Prostate gland (tissue), 2 donors: ENCODE measurements at regions not wholly inside any gene's neighbourhood (a gene's known extent, or its start where the extent isn't known, plus 50 kb on each side); places are given as distances from the start of the nearest gene placed in this dataset.
"Not testable (repeated sequence)": the region's sequence is repeated elsewhere in the genome, so short reads cannot be mapped to it uniquely, and the experiment has no call there.

ENCODE experiments used
- DNase-seq: peaks from one replicate; pipeline ENCODE4 v3.0.0-alpha.2; 2019; ENCODE audit warnings: low spot score
- H3K27ac ChIP-seq, 2 donors: fragments of 200-600 bp; sonication (generic); 2 replicates each; pipeline ENCODE4 v1.5.1; 2017 to 2019
- H3K27me3 ChIP-seq: fragments of 200-600 bp; sonication (generic); replicated peaks from 2 replicates; pipeline ENCODE4 v1.5.1; 2019; ENCODE audit not compliant: insufficient read depth
- H3K36me3 ChIP-seq, 2 donors: fragments of 200-600 bp; sonication (generic); 1 replicate in 1 of 2; 2 replicates in 1 of 2; pipeline versions ENCODE4 v1.5.1 to v1.8.1; 2017 to 2019
- H3K4me1 ChIP-seq: fragments of 200-600 bp; sonication (generic); replicated peaks from 2 replicates; pipeline ENCODE4 v1.5.1; 2019
- H3K4me3 ChIP-seq, 2 donors: fragments of 200-600 bp; sonication (generic); 2 replicates each; pipeline ENCODE4 v1.5.1; 2017 to 2019
- H3K9me3 ChIP-seq: fragments of 200-600 bp; sonication (generic); 2 replicates; pipeline ENCODE4 v1.5.1; 2017
- CTCF ChIP-seq, 4 experiments: fragments of 200-600 bp in 2 of 4; fragments of 450-650 bp in 2 of 4; sonication (generic) in 2 of 4; IDR thresholded peaks; 1 replicate in 3 of 4; 2 replicates in 1 of 4; pipeline ENCODE4 v1.5.1; 2016 to 2019; ENCODE audit warnings: antibody characterized with exemption in 4 of 4, mild to moderate bottlenecking in 2 of 4, moderate library complexity in 2 of 4
- POLR2A ChIP-seq: fragments of 450-650 bp; IDR thresholded peaks from one replicate; pipeline ENCODE4 v1.6.1; 2016; ENCODE audit warnings: antibody characterized with exemption, mild to moderate bottlenecking
- POLR2AphosphoS5 ChIP-seq: sonication (generic); formaldehyde crosslinking; IDR thresholded peaks from one replicate; pipeline ENCODE4 v1.6.1; 2017; ENCODE audit warnings: antibody characterized with exemption
- WGBS: methylation state at CpG from one replicate; pipeline ENCODE4 v1.1.5; 2018; 5-methylcytosine and 5-hydroxymethylcytosine counted together
- intact Hi-C: fragments of 100-400 bp; cut with DNase I; formaldehyde crosslinking; loops from one replicate; pipeline ENCODE4 v1.14.2; 2022

DNA sequence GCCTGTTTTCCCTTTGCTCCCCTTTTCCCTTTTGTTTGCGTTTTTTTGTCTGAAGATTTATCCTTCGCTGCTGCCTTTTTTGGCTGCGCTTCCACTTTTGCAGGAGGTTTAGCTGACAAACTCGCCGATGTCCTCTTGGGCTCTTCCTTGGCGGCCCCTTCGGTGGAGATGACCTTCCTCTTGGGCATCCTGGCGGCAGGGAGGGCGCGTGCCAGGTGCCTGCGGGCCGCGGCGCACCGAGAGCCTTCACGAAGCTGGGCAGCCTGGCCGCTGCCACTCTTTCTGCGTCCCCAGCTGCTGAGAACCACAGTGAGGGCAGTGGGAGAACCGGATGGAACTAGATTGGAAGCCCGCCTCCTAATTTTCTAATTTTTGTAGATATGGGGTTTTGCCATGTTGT, 197.1 kb upstream of the C2CD4B start:
- no peaks in the 10 kb centered on the region for H3K9me3 ChIP-seq
- no peak overlapping the region for H3K4me3 ChIP-seq
- TF ChIP-seq POLR2A = no peak
- TF ChIP-seq CTCF (IDR thresholded peaks at IDR 0.05) = no peak
- no peak for TF ChIP-seq POLR2AphosphoS5
- H3K4me1 ChIP-seq = no peaks in the 10 kb centered on the region
- H3K27ac ChIP-seq = no peak overlapping the region
- 90% methylated on average over 20 of the region's 20 CpGs for WGBS
- H3K27me3 ChIP-seq = no peaks in the 10 kb centered on the region
- H3K36me3 ChIP-seq = no peaks in the 10 kb centered on the region
- DNase-seq = no peak
- intact Hi-C loops = no loop called here

DNA sequence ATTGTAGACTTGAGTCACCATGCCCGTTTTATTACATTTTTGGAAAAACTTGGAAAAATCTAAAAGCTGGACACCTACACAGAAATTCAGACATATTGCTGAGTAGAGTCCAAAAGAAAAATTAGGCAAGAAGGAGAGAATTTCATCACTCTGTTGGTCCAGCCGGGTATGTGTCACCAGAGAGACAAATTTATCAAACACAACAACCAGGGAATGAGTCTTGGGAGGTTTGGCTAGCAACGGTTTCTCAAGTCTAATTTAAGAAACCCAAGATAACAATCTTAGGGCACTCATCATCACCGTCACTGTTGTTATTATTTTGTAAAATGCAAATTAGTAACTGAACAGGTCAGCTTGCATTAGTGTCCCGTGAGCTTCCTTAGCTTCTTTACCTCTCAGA, 197.5 kb upstream of the C2CD4B start:
- H3K9me3 ChIP-seq = no peaks in the 10 kb centered on the region
- DNase-seq = no peak
- intact Hi-C loops = no loop called here
- H3K4me1 ChIP-seq = no peaks in the 10 kb centered on the region
- 61% methylated on average over 5 of the region's 5 CpGs for WGBS
- no peaks in the 10 kb centered on the region for H3K27me3 ChIP-seq
- H3K27ac ChIP-seq = no peak overlapping the region
- no peak overlapping the region for H3K4me3 ChIP-seq
- TF ChIP-seq CTCF (IDR thresholded peaks at IDR 0.05) (no peak), POLR2A (no peak), POLR2AphosphoS5 (no peak)
- no peaks in the 10 kb centered on the region for H3K36me3 ChIP-seq

- intact Hi-C loops = no loop called here
- no peaks in the 10 kb centered on the region for H3K27me3 ChIP-seq
- no peak for DNase-seq
- H3K36me3 ChIP-seq = no peaks in the 10 kb centered on the region
- H3K4me3 ChIP-seq = no peak overlapping the region
- TF ChIP-seq POLR2A (no peak), POLR2AphosphoS5 (no peak), CTCF (IDR thresholded peaks at IDR 0.05) (no peak)
- H3K27ac ChIP-seq = no peak overlapping the region
- H3K4me1 ChIP-seq = no peaks in the 10 kb centered on the region
- 52% methylated on average over 1 of the region's 1 CpG for WGBS
- no peaks in the 10 kb centered on the region for H3K9me3 ChIP-seq
These were observed 198.8 kb upstream of the C2CD4B start for GRCh38 chr15:62363913-62364312.

GRCh38 chr15:62365795-62366442, 200.8 kb upstream of the C2CD4B start:
- H3K27me3 ChIP-seq = no peaks in the 10 kb centered on the region
- no peak overlapping the region for H3K27ac ChIP-seq
- TF ChIP-seq POLR2AphosphoS5 (no peak), CTCF (IDR thresholded peaks at IDR 0.05) (no peak), POLR2A (no peak)
- no peak for DNase-seq
- no peaks in the 10 kb centered on the region for H3K4me1 ChIP-seq
- no peaks in the 10 kb centered on the region for H3K36me3 ChIP-seq
- WGBS = 61% methylated on average over 4 of the region's 4 CpGs
- intact Hi-C loops = no loop called here
- no peaks in the 10 kb centered on the region for H3K9me3 ChIP-seq
- H3K4me3 ChIP-seq = no peak overlapping the region

DNA sequence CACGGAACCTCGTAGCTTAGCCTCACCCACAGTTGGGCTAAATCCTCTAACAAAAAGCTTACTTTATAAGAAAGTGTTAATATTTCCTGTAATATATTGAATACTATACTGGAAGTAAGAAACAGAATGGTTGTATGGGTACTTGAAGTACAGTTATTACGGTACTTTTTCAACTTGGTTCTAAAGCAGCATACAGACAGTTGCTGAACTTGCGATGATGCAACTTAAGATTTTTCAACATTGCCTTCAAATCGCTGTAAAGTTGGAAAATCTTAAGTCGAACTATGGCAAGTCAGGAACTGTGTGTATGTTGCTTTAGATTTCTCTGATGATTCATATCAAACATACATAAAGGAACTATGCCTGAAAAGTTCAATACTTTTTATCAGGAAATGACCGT, 204.4 kb upstream of the C2CD4B start:
- TF ChIP-seq POLR2A (no peak), CTCF (IDR thresholded peaks at IDR 0.05) (no peak)
- Histone ChIP-seq H3K9me3 (no peaks in the 10 kb centered on the region), H3K27ac (no peak overlapping the region), H3K27me3 (no peaks in the 10 kb centered on the region), H3K36me3 (no peaks in the 10 kb centered on the region), H3K4me1 (no peaks in the 10 kb centered on the region), H3K4me3 (no peak overlapping the region)
- WGBS = 76% methylated on average over 7 of the region's 7 CpGs
- intact Hi-C loops = no loop called here
- no peak for DNase-seq

- DNase-seq, H3K4me3 ChIP-seq, H3K9me3 ChIP-seq, intact Hi-C loops, H3K36me3 ChIP-seq, H3K27ac ChIP-seq, H3K4me1 ChIP-seq, H3K27me3 ChIP-seq: not testable (repeated sequence)
- 84% methylated on average over 4 of the region's 4 CpGs for WGBS
These were observed 206.6 kb upstream of the C2CD4B start for GRCh38 chr15:62371683-62372082.
